H4 (cell line): ENCODE measurements at regions not wholly inside any gene's neighbourhood (a gene's known extent, or its start where the extent isn't known, plus 50 kb on each side); places are given as distances from the start of the nearest gene placed in this dataset.
"Not testable (repeated sequence)": the region's sequence is repeated elsewhere in the genome, so short reads cannot be mapped to it uniquely, and the experiment has no call there.

Experiments used
- DNase-seq: peaks from one replicate; pipeline ENCODE4 v3.0.0-alpha.2; 2015; ENCODE audit warnings: low spot score

DNA sequence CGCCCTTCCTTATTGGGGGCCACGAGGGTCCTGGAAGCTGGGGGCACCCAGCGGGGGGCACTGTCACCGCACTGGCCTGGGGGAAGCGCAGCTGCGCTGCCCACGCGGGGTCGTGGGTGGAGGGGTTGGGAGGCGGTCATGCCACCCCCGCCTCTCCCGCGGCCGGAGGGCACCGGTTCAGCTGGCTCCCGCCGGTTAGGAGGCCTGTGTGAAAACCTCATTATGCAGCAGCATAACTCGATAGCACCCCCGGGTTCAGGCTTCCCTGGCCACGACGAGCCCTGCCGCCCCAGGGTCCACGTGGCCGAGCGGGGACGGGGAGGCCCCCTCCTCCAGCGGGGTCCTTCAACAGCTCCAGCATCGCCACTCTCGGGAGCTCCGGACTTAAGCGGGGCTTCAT, 91.2 kb upstream of the ERCC6L2 start:
- no peak for DNase-seq

GRCh38 chr9:95783426-95783975, 92.0 kb upstream of the ERCC6L2 start:
- DNase-seq: peak; percentile 85

DNA sequence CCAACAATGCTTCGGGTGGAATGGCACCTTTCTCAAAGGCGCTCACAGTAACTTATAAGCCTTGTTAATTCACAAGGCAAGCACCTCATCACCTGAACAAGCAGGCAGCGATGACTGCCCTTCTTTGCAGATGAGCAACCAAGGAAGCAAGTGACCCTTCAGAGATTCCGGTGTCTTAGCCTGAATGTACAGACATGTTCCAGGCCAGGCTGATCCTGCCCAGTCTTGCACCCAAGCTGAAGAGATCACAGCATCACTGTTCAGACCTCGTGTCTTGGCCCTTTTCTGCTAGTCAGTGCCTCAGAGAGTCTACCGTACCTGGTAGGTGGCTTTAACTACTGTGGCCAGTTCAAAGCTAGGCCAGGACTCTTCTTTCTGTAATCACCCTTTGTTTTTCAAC, 94.7 kb upstream of the ERCC6L2 start:
- no peak for DNase-seq

- no peak for DNase-seq
Measured at GRCh38 chr9:95780121-95780520, 95.4 kb upstream of the ERCC6L2 start.

- not testable (repeated sequence) for DNase-seq
Measured at GRCh38 chr9:95779597-95779996, 95.9 kb upstream of the ERCC6L2 start.

- peak; percentile 25 for DNase-seq
Measured at GRCh38 chr9:95778957-95779356, 96.5 kb upstream of the ERCC6L2 start.

DNA sequence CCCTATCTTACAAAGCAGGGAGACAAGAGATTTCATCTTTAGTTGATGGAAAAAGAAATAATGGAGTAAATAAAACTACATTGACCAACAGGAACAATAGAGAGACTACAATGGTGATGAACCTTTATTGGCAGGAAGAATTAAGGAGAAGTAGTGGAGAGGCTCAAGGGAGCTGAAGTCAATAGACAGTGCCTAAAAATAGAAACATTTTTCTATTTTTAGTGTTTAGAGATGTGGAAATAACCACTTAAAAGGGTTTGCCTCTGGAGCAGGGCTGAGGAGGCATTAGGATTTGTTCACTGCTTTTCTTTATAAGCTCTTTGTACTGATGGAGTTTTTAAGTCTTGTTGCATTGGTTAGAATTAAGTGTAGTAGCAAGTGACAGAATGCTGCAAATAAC, 98.4 kb upstream of the ERCC6L2 start:
- no peak for DNase-seq

DNA sequence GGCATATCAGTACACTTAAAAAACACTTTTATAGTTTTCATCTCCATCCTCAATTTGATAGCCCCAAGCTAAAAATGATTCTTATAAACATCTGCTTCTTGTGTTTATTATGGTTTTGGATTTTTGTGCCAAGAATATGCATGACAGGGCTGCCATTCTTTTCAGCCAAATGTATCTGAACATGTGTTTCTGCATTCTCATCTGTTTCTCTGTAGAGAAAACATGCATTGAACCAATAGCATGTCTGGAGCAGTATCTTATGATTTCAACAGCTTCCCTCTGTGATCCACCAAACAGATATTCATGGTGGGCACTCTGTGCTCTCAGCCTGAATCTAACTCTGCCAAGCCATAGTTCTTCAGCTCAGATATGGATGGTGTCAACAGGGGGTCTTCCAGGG, 99.3 kb upstream of the ERCC6L2 start:
- DNase-seq: no peak

DNA sequence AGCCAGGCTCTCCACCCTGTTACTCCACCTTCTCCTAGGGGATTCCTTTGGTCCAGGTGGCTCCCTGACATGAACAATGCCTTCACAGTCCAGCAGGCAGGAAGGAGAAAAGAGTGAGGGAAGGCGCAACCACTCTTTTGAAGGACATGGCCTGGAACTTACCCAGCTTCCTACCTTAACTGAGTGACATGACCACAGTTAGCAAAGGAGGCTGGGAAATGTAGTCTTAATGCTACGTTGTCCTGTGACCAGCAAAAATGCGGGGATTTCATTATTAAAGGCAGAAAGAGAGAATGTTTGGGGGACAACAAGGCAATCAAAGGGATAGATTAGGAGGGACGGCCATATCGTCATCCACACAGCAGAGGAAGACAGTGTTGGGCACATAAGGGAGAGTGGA, 100.3 kb upstream of the ERCC6L2 start:
- DNase-seq: no peak

GRCh38 chr9:95773053-95773418, 102.5 kb upstream of the ERCC6L2 start:
- DNase-seq: peak; percentile 28

DNA sequence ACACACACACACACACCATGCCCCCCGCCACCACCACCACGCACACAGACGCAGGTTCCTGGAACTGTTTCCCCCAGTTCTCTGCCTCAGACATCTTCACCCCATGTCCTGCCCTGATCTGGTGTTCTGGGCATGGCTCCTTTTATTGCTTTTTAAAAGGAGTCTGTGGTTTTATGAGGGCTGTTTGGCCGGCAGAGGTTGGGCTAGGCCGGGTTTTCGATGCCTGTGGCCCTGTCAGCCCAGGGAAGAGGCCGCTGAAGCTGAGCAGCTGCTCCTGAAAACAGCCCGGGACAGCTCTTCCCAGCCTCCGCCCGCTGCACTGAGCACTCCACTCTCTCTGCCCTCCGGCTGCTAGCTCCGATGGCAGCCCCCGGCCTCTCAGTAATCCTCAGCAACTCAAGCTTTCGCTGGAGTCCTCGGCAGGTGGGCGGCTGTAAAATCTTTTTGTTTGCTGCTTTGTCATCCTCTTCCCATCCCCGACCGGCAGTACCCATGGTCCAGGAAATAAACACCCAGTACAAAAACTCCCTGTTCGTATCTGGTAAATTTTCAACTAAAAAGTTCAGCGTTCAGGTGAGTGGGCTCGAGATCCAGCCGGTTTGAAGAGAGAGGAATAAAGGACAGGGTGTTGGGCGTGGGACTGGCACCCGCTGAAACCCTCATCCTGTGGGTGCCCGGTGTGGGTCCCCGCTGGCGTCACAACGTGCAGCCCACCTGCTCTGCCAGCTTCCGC, 103.0 kb upstream of the ERCC6L2 start:
- DNase-seq: peak; percentile 62

DNA sequence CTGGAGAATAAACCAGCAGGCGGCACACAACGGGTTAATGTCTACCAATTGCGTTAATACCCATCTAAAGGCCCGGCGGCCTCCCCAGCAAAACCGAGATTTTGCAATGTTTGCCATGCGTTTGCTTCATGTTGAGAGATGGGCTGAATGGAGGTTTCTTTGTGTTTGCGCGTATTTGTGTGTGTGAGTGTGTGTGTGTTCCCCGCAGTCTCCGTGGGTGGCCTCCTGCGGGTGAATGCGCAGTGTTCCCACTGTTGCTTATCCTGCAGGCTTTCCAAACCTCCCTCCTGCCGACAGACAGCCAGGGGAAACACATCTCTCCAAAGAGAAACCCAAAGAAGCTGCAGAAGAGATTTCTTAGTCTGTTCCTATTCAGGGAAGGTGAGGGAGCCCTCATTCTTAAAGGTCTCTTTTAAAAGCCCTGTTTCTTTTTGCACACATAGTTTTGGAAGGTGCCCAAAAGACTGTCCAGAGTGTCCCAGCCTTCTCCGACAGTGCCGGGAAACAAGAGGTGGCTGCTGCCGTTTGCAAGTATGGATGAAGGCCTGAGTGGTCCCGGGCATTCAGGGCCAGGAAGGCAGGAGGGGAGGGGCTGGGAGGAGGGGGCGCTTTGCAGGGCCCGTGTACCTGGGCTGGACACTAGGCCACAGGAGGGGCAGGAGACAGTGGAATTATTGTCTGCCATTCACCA, 103.8 kb upstream of the ERCC6L2 start:
- peak; percentile 24 for DNase-seq

DNA sequence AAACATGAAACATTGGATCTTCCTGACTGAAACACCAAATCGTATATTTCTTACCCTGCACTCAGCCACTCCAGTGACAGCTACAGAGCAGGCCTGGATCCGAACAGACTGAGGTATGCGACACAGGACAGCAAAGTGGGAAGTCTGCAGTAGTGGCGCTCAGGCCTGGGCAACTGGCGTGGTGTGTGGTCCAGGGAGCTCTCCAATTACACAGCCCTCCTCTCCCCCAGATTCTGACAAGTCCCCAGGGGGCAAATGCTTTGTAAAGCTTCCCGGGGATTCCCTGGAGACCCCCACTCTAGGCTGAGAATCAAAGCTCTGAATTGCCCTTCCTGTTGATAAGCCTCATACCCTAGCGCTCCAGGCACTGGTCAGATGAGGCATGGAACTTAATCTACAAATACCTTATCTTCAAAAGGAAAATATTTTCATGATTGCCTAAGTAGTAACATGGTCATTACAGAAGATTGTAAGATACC, 104.8 kb upstream of the ERCC6L2 start:
- DNase-seq: no peak

DNA sequence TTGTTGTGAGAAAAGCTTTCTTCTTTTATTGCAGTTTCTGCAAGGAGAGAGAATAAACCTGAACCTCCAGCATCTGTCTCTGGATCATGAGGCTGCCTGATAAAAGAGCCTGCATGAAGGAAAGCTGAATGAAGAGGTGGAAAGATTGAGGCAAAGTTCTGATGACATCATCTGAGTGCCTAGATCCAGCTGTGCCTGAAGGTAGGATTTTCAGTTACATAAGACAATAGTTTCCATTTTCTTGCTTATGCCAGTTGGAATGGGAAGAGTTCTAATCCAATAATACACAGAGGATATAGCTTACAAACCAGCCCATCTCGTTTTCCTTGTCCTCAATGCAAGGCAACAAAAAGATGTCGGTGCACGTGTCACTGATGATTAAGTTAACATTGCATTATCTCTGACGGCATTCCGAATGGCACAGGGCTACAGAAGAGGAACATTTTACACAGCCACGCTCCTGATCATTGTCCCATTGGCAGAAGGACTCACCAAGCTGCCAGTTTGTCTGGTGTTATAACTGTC, 105.5 kb upstream of the ERCC6L2 start:
- DNase-seq: no peak

DNA sequence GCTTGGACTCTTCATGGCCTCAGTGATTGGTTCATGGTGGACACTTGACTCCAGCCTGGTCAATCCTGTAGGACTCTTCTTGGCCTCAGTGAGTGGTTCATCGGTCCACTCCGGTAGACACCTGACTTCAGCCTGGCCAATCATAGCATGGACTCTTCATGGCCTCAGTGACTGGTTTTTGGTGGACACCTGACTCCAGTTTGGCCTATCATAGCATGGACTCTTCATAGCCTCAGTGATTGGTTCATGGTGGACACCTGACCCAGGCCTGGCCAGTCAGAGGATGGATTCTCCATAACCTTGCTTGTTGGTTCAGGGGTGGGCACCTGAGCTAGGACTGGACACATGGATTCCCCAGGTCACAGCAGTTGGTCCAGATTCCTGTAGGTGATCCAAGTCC, 106.0 kb upstream of the ERCC6L2 start:
- DNase-seq: no peak

DNA sequence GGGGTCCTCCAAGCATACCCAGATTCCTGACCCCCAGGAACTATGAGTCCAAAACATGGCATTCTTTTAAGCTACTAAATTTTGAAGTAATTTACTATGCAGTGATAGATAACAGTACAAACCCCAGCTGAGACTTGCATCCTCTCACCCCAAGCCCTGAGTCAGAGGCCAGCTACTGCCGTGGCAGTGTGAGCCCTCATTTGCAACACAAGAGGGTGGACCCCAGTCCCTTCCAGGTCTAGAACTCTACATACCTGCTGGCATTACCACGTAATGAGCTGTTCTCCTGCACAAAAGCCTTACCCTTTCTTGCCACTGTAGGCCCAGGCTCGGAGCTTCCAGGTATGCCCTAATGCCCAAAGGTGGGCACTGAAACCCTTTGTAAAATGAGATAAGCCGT, 108.6 kb upstream of the ERCC6L2 start:
- DNase-seq: no peak

DNA sequence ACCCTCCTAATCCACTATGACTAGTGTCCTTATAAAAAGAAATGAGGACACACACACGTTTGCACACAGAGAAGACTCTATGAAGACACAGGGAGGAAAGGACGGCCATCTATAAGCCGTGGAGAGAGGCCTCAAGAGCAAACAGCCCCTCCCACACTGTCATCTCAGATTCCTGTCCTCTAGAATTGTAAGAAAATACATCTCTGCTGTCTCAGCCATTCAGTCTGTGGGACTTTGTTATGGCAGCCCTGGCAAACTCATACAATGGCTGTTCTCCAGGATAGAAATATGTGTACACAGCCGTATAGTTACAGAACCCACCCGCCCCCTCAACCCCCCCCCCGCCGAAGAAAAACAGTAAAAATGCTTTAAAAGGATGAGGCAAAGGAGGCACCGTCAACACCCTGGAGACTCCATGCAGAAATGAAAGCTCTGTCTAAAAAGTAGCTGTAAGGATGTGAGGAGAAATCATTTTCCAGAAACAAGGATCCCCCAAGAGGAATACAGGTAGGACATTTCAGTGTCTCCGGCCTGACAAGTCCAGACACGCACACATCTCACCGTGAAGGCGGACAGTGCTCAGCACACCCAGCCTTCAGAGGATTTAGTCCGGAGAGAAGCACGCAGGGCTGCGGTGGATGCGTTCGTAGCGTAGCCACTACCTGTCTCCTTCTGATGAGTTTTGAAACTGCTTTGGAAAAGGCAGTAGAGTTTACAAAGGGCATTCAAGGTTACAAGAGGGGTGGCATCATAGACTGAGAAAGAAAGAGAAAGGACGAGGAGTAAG, 110.8 kb upstream of the ERCC6L2 start:
- no peak for DNase-seq

GRCh38 chr9:95763983-95764382, 111.5 kb upstream of the ERCC6L2 start:
- DNase-seq: no peak

GRCh38 chr9:95763006-95763405, 112.5 kb upstream of the ERCC6L2 start:
- DNase-seq: no peak

DNA sequence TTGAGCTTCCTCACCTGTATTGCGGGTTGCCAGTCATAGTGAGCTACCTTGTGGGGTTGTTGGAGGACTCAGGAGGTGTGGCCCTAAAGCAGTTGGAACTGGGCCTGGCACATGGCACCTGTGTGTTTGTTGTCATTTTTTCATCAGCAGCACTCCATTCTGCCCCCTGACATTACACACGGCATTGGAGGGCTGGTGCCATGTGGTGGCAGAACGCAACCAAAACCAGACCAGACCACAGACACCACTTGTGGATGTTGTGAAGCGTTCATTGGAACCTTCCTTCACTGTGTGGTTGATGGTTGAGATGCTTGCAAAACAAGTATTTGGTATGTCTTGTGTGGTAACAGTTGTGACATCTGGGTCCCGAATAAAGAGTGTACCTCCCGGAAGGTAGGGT, 113.2 kb upstream of the ERCC6L2 start:
- DNase-seq: no peak

- DNase-seq: no peak
Measured at GRCh38 chr9:95760791-95761190, 114.7 kb upstream of the ERCC6L2 start.

DNA sequence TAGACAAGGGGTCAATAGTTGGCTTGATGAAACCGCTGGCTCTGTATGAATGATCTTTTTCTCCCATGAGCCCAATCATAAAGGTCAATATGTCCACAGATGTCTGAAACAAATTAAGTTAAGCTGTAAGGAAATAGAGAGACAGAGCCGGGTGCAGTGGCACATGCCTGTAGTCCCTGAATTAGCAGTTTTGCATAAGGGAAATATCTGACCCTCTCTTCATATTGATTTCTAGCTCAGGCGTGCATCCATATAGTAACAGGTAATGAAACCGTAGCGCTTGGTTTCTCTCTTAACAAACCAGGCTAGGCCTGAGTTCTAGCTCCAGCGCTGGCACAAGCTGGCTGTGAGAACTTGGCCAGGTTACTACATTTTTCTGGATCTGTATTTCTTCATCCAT, 118.1 kb upstream of the ERCC6L2 start:
- DNase-seq: no peak
